GM12878 (cell line): ENCODE measurements at regions not wholly inside any gene's neighbourhood (a gene's known extent, or its start where the extent isn't known, plus 50 kb on each side); places are given as distances from the start of the nearest gene placed in this dataset.

Experiments
- ATAC-seq: fragments of 200-7000 bp; cut with Tn5 transposase; 3 replicates; pipeline ENCODE4 v1.9.1; 2020; ENCODE audit warnings: mild to moderate bottlenecking, moderate library complexity
- BruUV-seq: library from RNA; stranded (reverse); fragments of 400-500 nt; replicated peaks from 2 replicates; lab custom pipeline; 2021; lab: Mats Ljungman, UMichigan
- CTCF ChIA-PET: fragments of 300-600 bp; sonication (Branson Sonifier 250); formaldehyde crosslinking; extraction: SDS; loops from one replicate; lab custom pipeline; 2021; ENCODE audit warnings: inconsistent platforms; lab: Yijun Ruan, JAX
- POLR2A ChIA-PET: fragments of 350-600 bp; formaldehyde crosslinking; extraction: SDS; loops from one replicate; lab custom pipeline; 2021; ENCODE audit warnings: inconsistent platforms; lab: Charles Lee
- RAD21 ChIA-PET: fragments of 300-600 bp; sonication (Branson Sonifier 250); formaldehyde crosslinking; loops from one replicate; lab custom pipeline; 2023; ENCODE audit warnings: antibody characterized with exemption; ENCODE audit not compliant: unreplicated experiment; lab: Charles Lee
- SMC1A ChIA-PET: fragments of 300-600 bp; sonication (Branson Sonifier 250); formaldehyde crosslinking; loops from one replicate; lab custom pipeline; 2023; ENCODE audit not compliant: unreplicated experiment, uncharacterized antibody; lab: Charles Lee
- DNase-seq: peaks from one replicate; pipeline ENCODE4 v3.0.0-alpha.2; 2011; ENCODE audit warnings: low read depth, low spot score
- FAIRE-seq: peaks from 3 replicates; lab custom pipeline; 2011; peaks lifted over from hg19 to GRCh38; lab: Jason Lieb, UNC
- H2AFZ ChIP-seq: 2 replicates; pipeline ENCODE4 v1.6.0; 2011; ENCODE audit warnings: low read depth, low read length, control low read depth; ENCODE audit not compliant: control insufficient read depth
- H3K27ac ChIP-seq: 2 replicates; pipeline ENCODE4 v1.5.1; 2011; ENCODE audit warnings: control low read depth; ENCODE audit not compliant: control insufficient read depth, insufficient read depth
- H3K27me3 ChIP-seq, 2 experiments: replicated peaks in 1 of 2; 2 replicates each; pipeline versions ENCODE4 v1.6.0 to v1.6.1; 2011; ENCODE audit warnings: low read length in 1 of 2; ENCODE audit not compliant: control insufficient read depth in 2 of 2, insufficient read depth in 2 of 2
- H3K36me3 ChIP-seq, 2 experiments: 2 replicates each; pipeline ENCODE4 v1.5.1; 2011; ENCODE audit warnings: low read length in 1 of 2; ENCODE audit not compliant: control insufficient read depth in 2 of 2, insufficient read depth in 2 of 2
- H3K4me1 ChIP-seq: 2 replicates; pipeline ENCODE4 v1.6.1; 2011; ENCODE audit warnings: mild to moderate bottlenecking, low read length, moderate library complexity, mixed read lengths; ENCODE audit not compliant: control insufficient read depth, insufficient read depth
- H3K4me2 ChIP-seq: 2 replicates; pipeline ENCODE4 v1.6.0; 2011; ENCODE audit warnings: control low read depth; ENCODE audit not compliant: control insufficient read depth, insufficient read depth
- H3K4me3 ChIP-seq: fragments of 200-600 bp; sonication (generic); 2 replicates; pipeline ENCODE4 v1.5.1; 2016
- H3K79me2 ChIP-seq: 2 replicates; pipeline ENCODE4 v1.6.0; 2011; ENCODE audit warnings: low read length; ENCODE audit not compliant: control insufficient read depth, insufficient read depth
- H3K9ac ChIP-seq: 2 replicates; pipeline ENCODE4 v1.8.0; 2011; ENCODE audit warnings: low read length, control low read depth, mixed read lengths; ENCODE audit not compliant: control insufficient read depth, insufficient read depth
- H3K9me3 ChIP-seq: replicated peaks from 3 replicates; pipeline ENCODE4 v1.5.1; 2011; ENCODE audit warnings: mild to moderate bottlenecking, low read length; ENCODE audit not compliant: control insufficient read depth, insufficient read depth
- H4K20me1 ChIP-seq: 2 replicates; pipeline ENCODE4 v1.6.0; 2011; ENCODE audit not compliant: control insufficient read depth, insufficient read depth
- BCLAF1 ChIP-seq: fragments of 450-650 bp; IDR thresholded peaks from 2 replicates; pipeline ENCODE4 v1.6.1; 2017; ENCODE audit warnings: antibody characterized with exemption, mild to moderate bottlenecking, moderate library complexity
- CEBPB ChIP-seq, 2 experiments: fragments of 150-350 bp in 1 of 2; IDR thresholded peaks; 2 replicates each; pipeline ENCODE4 v1.6.1; 2012 to 2014; ENCODE audit warnings: low read depth in 2 of 2, low read length in 2 of 2, borderline replicate concordance in 1 of 2, inconsistent platforms in 1 of 2
- E2F4 ChIP-seq: IDR thresholded peaks from 2 replicates; pipeline ENCODE4 v1.6.1; 2012; ENCODE audit warnings: low read depth, low read length, improper control_type of control experiment
- EZH2 ChIP-seq: IDR thresholded peaks from 2 replicates; pipeline ENCODE4 v1.6.1; 2012; ENCODE audit warnings: low read depth, mild to moderate bottlenecking, control low read depth, inconsistent platforms, low read length, borderline replicate concordance; ENCODE audit not compliant: control insufficient read depth
- HDAC2 ChIP-seq: fragments of 200-600 bp; sonication (generic); IDR thresholded peaks from 2 replicates; pipeline ENCODE4 v1.6.1; 2017
- HDAC6 ChIP-seq: fragments of 200-600 bp; sonication (generic); IDR thresholded peaks from one replicate; pipeline ENCODE4 v1.8.0; 2017; ENCODE audit warnings: antibody characterized with exemption; ENCODE audit not compliant: unreplicated experiment
- MYC ChIP-seq: IDR thresholded peaks from 2 replicates; pipeline ENCODE4 v1.6.1; 2011; ENCODE audit warnings: mild to moderate bottlenecking, low read length, moderate library complexity, inconsistent platforms; ENCODE audit not compliant: insufficient read depth, insufficient replicate concordance, insufficient read length, severe bottlenecking
- NFIC ChIP-seq: IDR thresholded peaks from 2 replicates; pipeline ENCODE4 v1.6.1; 2012; ENCODE audit warnings: low read depth, mild to moderate bottlenecking, inconsistent platforms, low read length, moderate library complexity
- NFXL1 ChIP-seq: fragments of 450-650 bp; IDR thresholded peaks from 2 replicates; pipeline ENCODE4 v1.6.1; 2017; ENCODE audit warnings: antibody characterized with exemption, mild to moderate bottlenecking, borderline replicate concordance
- NRF1 ChIP-seq: conservative IDR thresholded peaks from 2 replicates; pipeline ENCODE4 v1.6.1; 2011; ENCODE audit warnings: mild to moderate bottlenecking, low read depth, low read length, improper control_type of control experiment
- RB1 ChIP-seq: fragments of 450-650 bp; formaldehyde crosslinking; IDR thresholded peaks from 2 replicates; pipeline ENCODE4 v1.6.1; 2017; ENCODE audit warnings: mild to moderate bottlenecking, borderline replicate concordance
- RCOR1 ChIP-seq: conservative IDR thresholded peaks from 2 replicates; pipeline ENCODE4 v1.6.1; 2012; ENCODE audit warnings: low read depth, low read length, improper control_type of control experiment
- SMARCA5 ChIP-seq: fragments of 450-650 bp; IDR thresholded peaks from 2 replicates; pipeline ENCODE4 v1.6.1; 2017; ENCODE audit warnings: mild to moderate bottlenecking
- SUPT20H ChIP-seq: IDR thresholded peaks from 2 replicates; pipeline ENCODE4 v1.6.1; 2011; ENCODE audit warnings: low read depth, mild to moderate bottlenecking, low read length, moderate library complexity, borderline replicate concordance; ENCODE audit not compliant: control insufficient read depth
- TCF12 ChIP-seq: IDR thresholded peaks from 2 replicates; pipeline ENCODE4 v1.6.1; 2011; ENCODE audit warnings: low read depth, mild to moderate bottlenecking, low read length
- TCF7 ChIP-seq: IDR thresholded peaks from 2 replicates; pipeline ENCODE4 v1.6.1; 2014; ENCODE audit warnings: antibody characterized with exemption, borderline replicate concordance
- YBX1 ChIP-seq: fragments of 450-650 bp; IDR thresholded peaks from 2 replicates; pipeline ENCODE4 v1.6.1; 2016; ENCODE audit warnings: antibody characterized with exemption
- ZNF24 ChIP-seq: fragments of 450-650 bp; IDR thresholded peaks from 2 replicates; pipeline ENCODE4 v1.6.1; 2017; ENCODE audit warnings: antibody characterized with exemption, mild to moderate bottlenecking
- ZNF622 ChIP-seq: fragments of 450-650 bp; IDR thresholded peaks from 2 replicates; pipeline ENCODE4 v1.6.1; 2017; ENCODE audit warnings: mild to moderate bottlenecking, inconsistent platforms
- ZZZ3 ChIP-seq: IDR thresholded peaks from 2 replicates; pipeline ENCODE4 v1.6.1; 2011; ENCODE audit warnings: low read depth; ENCODE audit not compliant: control insufficient read depth, insufficient read length
- WGBS: methylation state at CpG from one replicate; pipeline ENCODE4 v1.1.6; 2016; ENCODE audit warnings: low lambda C conversion rate; ENCODE audit not compliant: insufficient replicate concordance, insufficient coverage; ENCODE audit errors: missing lambda C conversion rate; 5-methylcytosine and 5-hydroxymethylcytosine counted together
- in situ Hi-C: fragments of 300-500 bp; cut with MboI; formaldehyde crosslinking; loops from 9 replicates; pipeline ENCODE4 v1.14.3; 2018; ENCODE audit warnings: mixed read lengths
- intact Hi-C: fragments of 100-400 bp; cut with micrococcal nuclease; formaldehyde crosslinking; loops from one replicate; pipeline ENCODE4 v1.14.2; 2022; ENCODE audit not compliant: unreplicated experiment
- TF ChIP-seq, protein P1 (sequence below): IDR thresholded peaks from 2 replicates; pipeline ENCODE4 v1.6.1; 2012; ENCODE audit warnings: low read depth, low read length, improper control_type of control experiment

DNA sequence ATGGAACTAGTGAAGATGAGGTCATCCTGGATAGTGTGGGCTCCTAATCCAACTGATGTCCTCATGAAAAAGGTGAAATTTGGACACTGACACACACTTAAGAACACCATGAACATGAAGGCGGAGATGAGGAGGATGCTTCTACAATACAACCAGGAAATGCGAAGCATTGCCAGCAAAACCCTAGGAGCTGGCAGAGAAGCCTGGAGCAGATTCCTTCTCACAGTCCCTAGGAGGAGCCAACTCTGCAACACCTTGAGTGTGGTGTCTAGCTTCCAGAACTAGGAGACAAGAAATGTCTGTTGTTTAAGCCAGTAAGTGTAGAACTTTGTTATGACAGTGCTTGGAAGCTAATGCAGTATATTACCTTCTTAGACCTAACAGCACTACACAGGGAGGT, 191.9 kb upstream of the PWP1 start (continued):
- TF ChIP-seq E2F4 = no peak
- no peak for TF ChIP-seq TCF7
- no peak for TF ChIP-seq ZNF622
- no peak for TF ChIP-seq YBX1
- TF ChIP-seq HDAC2 = no peak
- TF ChIP-seq, protein P1, sequence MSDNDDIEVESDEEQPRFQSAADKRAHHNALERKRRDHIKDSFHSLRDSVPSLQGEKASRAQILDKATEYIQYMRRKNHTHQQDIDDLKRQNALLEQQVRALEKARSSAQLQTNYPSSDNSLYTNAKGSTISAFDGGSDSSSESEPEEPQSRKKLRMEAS = no peak
- no peak for TF ChIP-seq SUPT20H

- Histone ChIP-seq H3K36me3 (no peaks in the 10 kb centered on the region), H2AFZ (no peak overlapping the region), H3K27me3 (no peaks in the 10 kb centered on the region; a peak in 2 of 4 replicates), H4K20me1 (no peaks in the 10 kb centered on the region), H3K79me2 (no peaks in the 10 kb centered on the region), H3K4me2 (no peak overlapping the region), H3K4me3 (no peak overlapping the region), H3K9ac (no peak overlapping the region), H3K4me1 (peaks cover 11% of the 10 kb centered on the region; the same call in 1 of the 2 replicates), H3K27ac (no peak overlapping the region), H3K9me3 (no peaks in the 10 kb centered on the region)
- intact Hi-C loops (no loop called here), in situ Hi-C loops (no loop called here)
- WGBS = 73% methylated on average over 5 of the region's 5 CpGs
- no peak for DNase-seq
- no peak for FAIRE-seq
- ChIA-PET POLR2A (no interaction called here), RAD21 (no interaction called here), CTCF (interaction anchor here (0.6 to 0.7 kb wide), 2 partner anchors 93 to 362 kb away, joined by 3 read pairs; no protein-coding TSS in a partner anchor), SMC1A (no interaction called here)
- no peak for ATAC-seq
- BruUV-seq = no TSS peak
- TF ChIP-seq EZH2 (no peak), HDAC6 (no peak), TCF12 (no peak), NFIC (no peak), RB1 (no peak), NRF1 (no peak), MYC (no peak), NFXL1 (no peak), SMARCA5 (no peak), BCLAF1 (no peak), ZNF24 (no peak), ZZZ3 (no peak), CEBPB (IDR thresholded peaks at IDR 0.05; ENCODE audit: borderline replicate concordance in 1 of 2, low read depth in 2 of 2, low read length in 2 of 2) (no peak), RCOR1 (no peak)
Observed at GRCh38 chr12:107494331-107494730, 191.3 kb upstream of the PWP1 start.
